ENCODE measurements at regions not wholly inside any gene's neighbourhood (a gene's known extent, or its start where the extent isn't known, plus 50 kb on each side); places are given as distances from the start of the nearest gene placed in this dataset.
"Not testable (repeated sequence)": the region's sequence is repeated elsewhere in the genome, so short reads cannot be mapped to it uniquely, and the experiment has no call there.

- no peak for DNase-seq (ENCODE audit: low read depth)
These were observed 690.7 kb downstream of the DOK5 start for GRCh38 chr20:55166063-55166462.

GRCh38 chr20:55160996-55161395, 685.6 kb downstream of the DOK5 start:
- no peak for DNase-seq (ENCODE audit: low read depth)

DNA sequence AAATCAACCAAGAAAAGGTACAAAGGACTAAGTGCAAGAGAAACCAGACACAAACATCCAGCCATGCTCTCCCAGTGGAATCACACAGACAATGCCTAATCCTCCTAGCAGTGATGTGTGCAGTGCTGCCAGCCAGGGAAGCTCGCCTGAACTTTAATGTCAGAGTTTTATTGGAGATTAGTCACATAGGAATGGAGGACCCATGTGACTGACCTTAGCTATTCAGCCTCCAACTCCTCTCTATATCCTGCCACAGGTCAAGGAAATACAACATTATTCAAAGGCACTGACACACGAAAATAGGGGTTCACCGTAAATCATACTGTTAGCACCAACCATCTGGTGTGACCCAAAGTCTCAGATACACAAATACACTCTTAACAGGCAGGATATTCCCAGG, 684.6 kb downstream of the DOK5 start:
- no peak for DNase-seq (ENCODE audit: low read depth)

DNA sequence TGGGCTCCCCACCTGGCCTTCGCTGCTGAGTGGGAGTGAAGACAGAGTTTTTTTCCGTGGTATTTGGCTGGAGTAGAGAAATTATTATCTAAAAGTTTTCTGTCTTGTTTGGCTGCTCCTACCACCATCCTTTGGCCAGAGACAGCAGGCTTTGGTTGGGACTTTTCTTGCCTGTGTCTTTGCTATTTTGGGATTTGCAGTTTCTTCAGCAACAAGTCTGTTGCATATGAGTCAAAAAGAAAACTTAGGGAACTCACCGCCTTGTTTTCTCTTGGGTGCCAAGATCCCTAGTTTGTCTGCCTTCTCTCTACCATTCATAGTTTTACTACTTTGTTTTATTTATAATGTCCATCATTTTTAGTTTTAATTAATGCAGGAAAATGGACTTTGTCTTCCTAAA, 683.8 kb downstream of the DOK5 start:
- DNase-seq (ENCODE audit: low read depth) = no peak

DNA sequence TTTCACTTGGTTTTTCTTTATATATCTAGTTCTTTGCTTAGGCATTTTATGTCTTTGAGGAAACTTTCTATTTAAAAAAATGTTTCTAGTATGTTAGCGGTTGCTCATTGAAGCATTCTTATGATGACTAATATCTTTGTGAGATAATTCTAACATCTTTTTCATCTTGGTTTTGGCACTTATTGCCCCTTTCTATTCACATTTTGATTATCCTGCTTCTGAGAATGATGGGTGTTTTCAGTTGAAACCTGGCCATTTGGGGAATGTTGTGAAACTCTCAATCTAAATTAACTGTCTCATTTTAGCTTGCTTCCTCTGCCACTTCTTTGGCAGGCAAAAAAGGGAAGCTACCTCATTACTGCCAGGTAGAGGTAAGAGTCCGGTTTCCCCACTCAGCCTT, 683.1 kb downstream of the DOK5 start:
- no peak for DNase-seq (ENCODE audit: low read depth)

DNA sequence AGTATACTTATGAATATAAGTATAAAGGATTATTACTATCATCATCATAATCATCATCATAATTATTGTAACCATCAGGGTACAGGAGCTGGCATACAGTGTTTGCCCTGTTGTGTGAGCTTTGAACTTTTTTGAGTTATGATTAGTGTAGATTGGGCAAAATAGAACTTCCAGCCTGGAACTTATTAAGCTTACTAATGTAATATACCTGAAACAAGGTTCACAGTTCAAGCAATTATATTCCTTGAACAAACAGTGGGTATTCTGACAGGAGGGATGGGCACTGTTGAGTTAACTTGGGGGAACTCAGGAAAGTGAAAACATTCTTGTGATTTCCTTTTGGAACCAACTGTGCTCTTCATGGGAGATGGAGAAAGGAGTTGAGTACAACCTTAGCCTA, 680.0 kb downstream of the DOK5 start:
- DNase-seq (ENCODE audit: low read depth) = no peak

DNA sequence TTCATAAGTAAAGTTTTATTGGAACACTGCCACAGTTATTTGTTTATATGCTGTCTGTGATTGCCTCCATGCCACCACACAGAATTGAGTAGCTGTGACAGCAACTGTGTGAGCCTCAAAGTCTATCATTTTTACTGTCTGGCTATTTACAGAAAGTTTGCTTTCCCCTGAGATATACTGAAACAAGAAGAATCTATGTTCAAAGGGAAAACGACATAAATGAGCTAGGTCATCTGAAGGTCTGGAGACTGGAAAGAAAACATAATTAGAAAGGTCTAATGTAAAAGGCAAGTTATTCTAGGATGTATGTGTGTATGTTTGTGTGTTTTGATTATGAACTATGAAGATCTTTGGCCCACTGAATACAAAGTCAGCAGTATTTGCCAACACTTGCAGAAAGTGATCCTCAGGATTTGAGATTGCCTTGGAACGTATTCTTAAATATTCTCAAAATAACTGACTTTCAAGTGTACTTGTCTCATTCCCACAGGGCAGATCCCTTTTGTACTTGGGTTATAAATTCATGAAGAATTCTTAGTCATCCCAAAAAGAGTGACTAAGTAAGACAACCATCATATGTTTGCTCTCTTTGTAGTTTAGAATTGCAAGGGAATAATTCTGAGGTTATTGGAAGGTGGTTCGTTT, 677.7 kb downstream of the DOK5 start:
- no peak for DNase-seq (ENCODE audit: low read depth)

DNA sequence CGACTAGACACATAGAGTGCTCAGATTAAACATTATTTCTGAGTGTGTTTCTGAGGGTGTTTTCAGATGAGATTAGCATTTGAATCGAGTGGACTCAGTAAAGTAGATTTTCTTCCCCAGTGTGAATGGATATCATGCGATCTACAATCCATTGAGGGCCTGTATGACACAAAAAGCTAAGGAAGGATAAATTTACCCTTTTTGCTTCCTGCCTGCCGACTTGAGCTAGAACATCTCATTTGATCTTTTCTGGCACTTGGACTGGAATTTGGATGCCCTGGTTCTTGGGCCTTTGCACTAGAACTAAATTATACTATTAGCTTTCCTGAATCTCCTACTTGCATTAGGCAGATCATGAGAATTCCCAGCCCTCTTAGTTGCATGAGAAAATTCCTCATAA, 675.8 kb downstream of the DOK5 start:
- no peak for DNase-seq (ENCODE audit: low read depth)

DNA sequence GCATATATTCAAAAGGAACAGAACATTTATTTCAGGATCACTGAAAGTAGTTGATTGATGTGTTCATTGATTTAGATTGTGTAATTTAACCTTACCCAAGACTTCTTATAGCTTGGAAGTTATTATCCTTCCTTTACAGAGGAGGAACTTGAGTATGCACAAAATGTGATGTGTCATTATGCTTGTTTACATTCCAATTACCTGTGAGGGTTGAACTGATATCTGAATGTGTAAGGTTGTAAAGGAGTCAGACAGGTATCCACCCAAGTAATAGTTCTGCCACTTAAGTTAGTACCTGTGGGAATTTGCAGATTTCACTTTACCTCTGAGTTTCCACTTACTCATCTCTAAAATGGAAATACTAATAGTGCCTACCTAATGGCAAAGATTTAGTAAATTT, 668.2 kb downstream of the DOK5 start:
- DNase-seq (ENCODE audit: low read depth) = no peak

GRCh38 chr20:55142932-55143331, 667.5 kb downstream of the DOK5 start:
- DNase-seq (ENCODE audit: low read depth) = no peak

DNA sequence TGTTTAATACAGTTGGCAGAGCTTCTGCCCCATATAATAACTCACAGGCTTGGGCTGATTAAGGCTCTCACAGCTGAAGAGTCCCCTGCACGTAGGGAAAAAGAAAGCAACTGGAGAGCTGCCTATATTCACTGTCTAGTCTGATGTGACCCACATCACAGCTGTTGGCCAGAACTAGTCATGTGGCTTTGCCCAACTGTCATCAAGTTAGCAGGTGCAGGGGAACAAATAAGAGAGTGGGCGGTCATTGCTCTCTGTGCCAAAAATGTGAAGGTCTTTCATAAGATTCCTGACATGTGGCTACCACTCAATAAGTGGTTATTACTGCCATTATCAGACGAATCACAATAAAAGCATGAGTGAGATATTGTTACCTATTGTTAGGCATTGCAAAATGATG, 665.2 kb downstream of the DOK5 start:
- DNase-seq (ENCODE audit: low read depth) = no peak

DNA sequence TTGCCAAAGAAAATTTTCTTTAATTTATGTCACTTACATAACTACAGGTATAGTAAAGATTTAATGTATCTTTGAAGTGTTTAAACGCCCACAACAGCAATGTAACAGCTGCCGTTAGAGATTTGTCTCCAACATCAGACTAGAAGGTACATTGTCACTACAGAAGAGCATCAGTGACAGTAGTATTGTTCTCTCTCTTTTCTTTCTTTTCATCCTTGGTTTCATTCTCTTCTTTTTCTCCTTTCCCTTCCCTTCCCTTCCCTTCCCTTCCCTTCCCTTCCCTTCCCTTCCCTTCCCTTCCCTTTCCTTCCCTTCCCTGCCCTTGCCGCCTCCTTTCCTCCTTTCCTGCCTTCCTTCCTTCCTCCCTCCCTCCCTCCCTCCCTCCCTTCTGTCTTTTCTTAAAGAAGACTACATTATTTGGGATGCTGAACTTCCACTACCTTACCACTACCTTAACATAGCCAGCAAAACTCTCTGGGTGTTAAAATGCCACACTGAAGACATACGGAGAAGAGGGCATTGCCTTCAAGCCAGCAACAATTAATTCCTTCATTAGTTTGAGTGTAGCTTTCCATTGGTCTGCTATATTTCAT, 663.9 kb downstream of the DOK5 start:
- no peak for DNase-seq (ENCODE audit: low read depth)

- DNase-seq (ENCODE audit: low read depth) = no peak
These were observed 660.5 kb downstream of the DOK5 start for GRCh38 chr20:55135923-55136322.

DNA sequence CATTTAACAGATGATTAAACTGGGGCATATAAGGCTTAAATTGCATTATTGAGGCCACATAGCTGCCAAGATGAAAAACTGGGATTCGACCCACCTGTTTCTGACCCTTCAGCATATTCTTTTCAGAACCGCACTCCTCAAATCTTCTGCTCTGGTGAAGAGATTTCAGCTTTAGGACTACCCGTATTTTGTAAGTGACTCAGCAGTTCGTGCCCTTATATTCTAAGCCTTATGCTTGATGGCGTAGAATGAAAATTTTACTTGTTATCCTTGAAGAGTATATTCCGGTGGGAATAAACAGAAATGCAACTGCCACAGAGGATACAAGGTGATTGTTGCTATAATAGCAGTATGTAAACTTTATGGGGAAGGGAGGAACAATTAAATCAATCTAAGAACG, 657.1 kb downstream of the DOK5 start:
- no peak for DNase-seq (ENCODE audit: low read depth)

GRCh38 chr20:55117577-55117976, 642.2 kb downstream of the DOK5 start:
- DNase-seq (ENCODE audit: low read depth) = not testable (repeated sequence)

- no peak for DNase-seq (ENCODE audit: low read depth)
These were observed 641.2 kb downstream of the DOK5 start for GRCh38 chr20:55116598-55116997.

DNA sequence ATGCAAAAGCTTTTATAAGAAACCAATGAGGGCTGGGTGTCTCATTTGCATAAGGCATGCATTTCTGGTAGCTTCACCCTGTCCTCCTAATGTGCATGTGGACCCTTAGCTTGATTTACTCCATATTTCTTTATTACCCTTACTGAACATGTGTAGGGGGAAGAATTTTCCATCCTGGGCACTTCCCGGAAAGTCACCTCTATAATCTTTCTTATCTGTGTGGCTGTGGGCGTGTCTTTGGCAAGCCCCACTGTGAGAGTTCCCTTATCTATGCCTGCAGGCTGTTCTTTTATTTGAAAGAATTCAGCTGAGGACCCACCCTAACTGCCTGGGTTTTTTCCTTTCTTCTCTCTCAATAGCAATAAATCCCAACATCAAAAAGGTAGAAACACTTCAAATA, 627.8 kb downstream of the DOK5 start:
- DNase-seq (ENCODE audit: low read depth) = no peak

DNA sequence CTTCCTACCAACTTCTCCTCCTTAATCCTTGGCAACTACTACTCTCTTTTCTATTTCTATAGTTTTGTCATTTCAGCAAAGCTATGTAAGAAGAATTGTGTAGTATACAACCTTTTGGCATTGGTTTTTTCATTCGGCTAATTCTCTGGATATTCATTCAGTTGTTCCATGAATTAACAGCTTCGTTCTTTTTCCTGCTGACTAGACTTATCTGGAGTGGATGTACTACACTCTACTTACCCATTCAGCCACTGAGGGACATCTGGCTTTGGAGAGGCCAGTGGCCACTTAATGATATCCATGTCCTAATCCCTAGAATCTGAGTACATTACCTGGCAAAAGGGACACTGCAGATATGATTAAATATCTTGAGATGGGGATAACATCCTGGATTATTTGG, 623.9 kb downstream of the DOK5 start:
- DNase-seq (ENCODE audit: low read depth) = no peak

DNA sequence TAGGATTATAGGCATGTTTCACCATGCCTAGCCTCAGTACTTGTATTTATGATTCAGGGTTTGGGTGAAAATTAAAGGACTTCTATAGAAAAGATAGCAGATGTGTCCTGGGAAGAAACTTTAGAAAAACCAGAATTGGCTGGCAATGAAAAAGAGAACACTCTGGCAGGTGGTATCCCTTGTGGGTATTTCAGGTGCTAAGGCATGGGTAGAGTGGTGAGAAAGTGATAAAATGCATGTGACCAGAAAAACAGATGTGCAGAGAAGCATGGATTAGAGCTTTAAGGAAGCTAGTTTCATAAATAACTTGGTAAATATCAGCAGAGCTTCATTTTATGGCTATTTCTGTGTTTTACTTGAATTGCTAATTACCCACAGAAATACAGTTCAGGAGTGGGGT, 622.2 kb downstream of the DOK5 start:
- DNase-seq (ENCODE audit: low read depth) = no peak

DNA sequence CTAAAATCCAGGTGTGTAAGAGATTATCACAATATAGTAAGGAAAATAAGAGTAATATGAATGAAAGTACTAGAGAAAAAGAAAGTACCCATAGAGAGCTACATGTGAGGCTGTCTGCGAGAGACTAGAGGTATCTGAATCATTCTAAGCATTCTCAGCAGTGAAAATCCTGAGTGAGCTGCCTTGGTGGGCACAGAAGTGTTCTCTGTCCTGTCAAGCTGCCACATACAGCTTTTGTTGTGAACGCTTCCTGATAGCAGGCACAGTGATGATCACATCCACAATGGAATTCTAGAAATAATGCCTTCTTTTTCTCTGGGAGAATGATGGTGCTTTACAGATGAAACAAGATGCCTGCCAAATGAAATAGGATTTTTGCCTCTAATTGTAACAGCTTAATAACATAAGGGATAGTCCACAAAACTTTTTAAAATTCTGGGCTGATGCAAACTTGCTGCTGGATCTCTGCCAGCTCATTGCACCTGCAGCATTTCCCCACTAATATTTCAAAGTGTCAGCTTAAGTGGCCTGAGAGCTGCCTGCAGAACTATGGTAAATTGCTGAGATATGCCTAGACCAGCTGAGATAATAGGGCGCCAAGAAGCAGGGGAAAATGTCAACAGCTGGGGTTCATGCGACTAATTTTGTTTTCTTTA, 620.5 kb downstream of the DOK5 start:
- DNase-seq (ENCODE audit: low read depth) = no peak

DNA sequence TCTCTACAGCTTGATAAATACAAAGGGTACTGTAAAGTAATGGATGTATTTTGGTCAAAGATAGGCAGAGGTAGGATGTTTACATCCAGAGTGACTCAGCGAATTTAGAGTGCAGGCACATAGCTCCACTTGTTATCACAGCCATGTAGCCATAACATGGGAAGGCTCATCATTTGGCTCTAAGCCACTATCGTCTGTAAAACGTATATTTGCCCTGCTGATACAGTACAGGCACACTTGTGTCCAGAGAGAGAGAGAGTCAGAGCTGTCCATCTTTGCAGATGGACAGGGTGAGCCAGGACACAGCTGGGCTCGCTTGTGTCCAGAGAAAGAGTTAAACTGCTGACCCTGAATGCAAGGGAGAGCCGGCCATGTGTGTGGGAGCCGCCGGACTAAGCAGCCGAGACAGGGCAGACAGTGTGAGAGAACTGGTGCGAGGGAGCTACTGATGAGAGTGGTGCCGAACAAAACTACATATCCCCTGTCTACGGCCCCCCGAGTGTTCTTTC, 619.0 kb downstream of the DOK5 start:
- DNase-seq (ENCODE audit: low read depth) = no peak

DNA sequence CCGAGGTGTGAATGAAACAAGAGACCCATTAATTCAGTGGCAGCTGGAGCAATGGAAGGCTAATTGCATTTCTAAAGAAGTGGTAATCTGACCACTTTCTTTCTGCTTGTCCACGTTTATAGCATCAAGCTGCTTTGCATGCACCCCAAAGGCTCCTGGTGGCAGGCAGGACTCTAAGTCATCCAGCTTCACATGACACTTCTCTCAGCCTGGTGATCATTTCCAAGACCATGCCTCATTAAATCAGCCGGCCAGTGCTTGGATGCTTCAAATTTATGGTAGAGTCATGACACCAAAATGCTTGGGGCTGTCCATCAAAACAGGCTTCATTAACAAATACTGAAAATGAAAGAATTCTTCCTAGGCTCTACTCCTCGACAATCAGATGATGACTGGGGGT, 614.9 kb downstream of the DOK5 start:
- no peak for DNase-seq (ENCODE audit: low read depth)

DNA sequence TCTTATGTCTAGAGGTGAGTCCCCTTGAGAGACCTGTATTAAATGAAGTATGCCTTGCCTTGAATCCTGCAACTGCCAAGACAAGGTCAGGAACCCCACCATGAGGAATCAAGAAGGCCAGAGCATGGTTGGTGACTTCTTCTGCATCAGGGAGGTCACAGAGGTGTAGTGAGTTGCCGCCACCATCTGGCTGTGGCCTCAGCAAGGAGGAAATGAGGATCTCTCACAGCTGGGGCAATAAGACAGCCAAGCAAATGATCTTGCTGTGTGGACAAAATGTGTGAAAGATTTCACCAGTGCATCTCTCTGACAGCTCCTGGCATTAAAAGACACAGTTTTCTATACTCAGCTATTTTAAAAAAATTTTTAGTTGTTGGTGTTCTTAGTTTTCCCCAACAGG, 611.0 kb downstream of the DOK5 start:
- no peak for DNase-seq (ENCODE audit: low read depth)

Data from LHCN-M2 (cell line).